IMR-90 (cell line): ENCODE measurements at regions not wholly inside any gene's neighbourhood (a gene's known extent, or its start where the extent isn't known, plus 50 kb on each side); places are given as distances from the start of the nearest gene placed in this dataset.

Experiments
- BHLHE40 ChIP-seq: fragments of 150-350 bp; IDR thresholded peaks from 2 replicates; pipeline ENCODE4 v1.6.1; 2016; ENCODE audit warnings: mild to moderate bottlenecking, low read depth, low read length
- CTCF ChIP-seq: conservative IDR thresholded peaks from 2 replicates; pipeline ENCODE4 v1.5.1; 2012; ENCODE audit warnings: mild to moderate bottlenecking, low read depth, low read length, improper control_type of control experiment
- FOS ChIP-seq: fragments of 150-350 bp; IDR thresholded peaks from 2 replicates; pipeline ENCODE4 v1.6.1; 2016; ENCODE audit warnings: low read depth, low read length
- MAZ ChIP-seq: IDR thresholded peaks from 2 replicates; pipeline ENCODE4 v1.6.1; 2012; ENCODE audit warnings: low read depth, mild to moderate bottlenecking, low read length, improper control_type of control experiment, moderate library complexity, borderline replicate concordance
- MXI1 ChIP-seq: IDR thresholded peaks from 2 replicates; pipeline ENCODE4 v1.6.1; 2012; ENCODE audit warnings: low read depth, mild to moderate bottlenecking, low read length, moderate library complexity, borderline replicate concordance
- NFE2L2 ChIP-seq: fragments of 150-350 bp; IDR thresholded peaks from 2 replicates; pipeline ENCODE4 v1.6.1; 2016; ENCODE audit warnings: low read depth, mild to moderate bottlenecking, low read length
- POLR2A ChIP-seq: IDR thresholded peaks from 2 replicates; pipeline ENCODE4 v1.6.1; 2012; ENCODE audit warnings: mild to moderate bottlenecking, low read depth, low read length
- RAD21 ChIP-seq: IDR thresholded peaks from 2 replicates; pipeline ENCODE4 v1.6.1; 2012; ENCODE audit warnings: low read length, improper control_type of control experiment
- RCOR1 ChIP-seq: IDR thresholded peaks from 2 replicates; pipeline ENCODE4 v1.6.1; 2012; ENCODE audit warnings: mild to moderate bottlenecking, low read length, improper control_type of control experiment; ENCODE audit not compliant: insufficient replicate concordance
- RFX5 ChIP-seq: IDR thresholded peaks from 2 replicates; pipeline ENCODE4 v1.8.0; 2012; ENCODE audit warnings: low read depth, mild to moderate bottlenecking, low read length, moderate library complexity
- USF2 ChIP-seq: fragments of 150-350 bp; IDR thresholded peaks from 2 replicates; pipeline ENCODE4 v1.6.1; 2017; ENCODE audit warnings: mild to moderate bottlenecking, antibody characterized with exemption, low read length, low read depth

- no peak for TF ChIP-seq MAZ
- TF ChIP-seq CTCF, result no peak
- TF ChIP-seq FOS, result no peak
- TF ChIP-seq POLR2A, result no peak
- no peak for TF ChIP-seq USF2
- no peak for TF ChIP-seq RFX5
- TF ChIP-seq BHLHE40, result no peak
- no peak for TF ChIP-seq RAD21
- no peak for TF ChIP-seq MXI1
- TF ChIP-seq RCOR1, result no peak
- no peak for TF ChIP-seq NFE2L2
These were observed 79.3 kb upstream of the SESTD1 start for GRCh38 chr2:179343945-179344279.
